Natural killer cell (primary cell): ENCODE measurements at regions not wholly inside any gene's neighbourhood (a gene's known extent, or its start where the extent isn't known, plus 50 kb on each side); places are given as distances from the start of the nearest gene placed in this dataset.

Source experiments
- ATAC-seq, 3 donors: fragments of 150-1000 bp in 2 of 3; fragments of 200-7000 bp in 1 of 3; cut with Tn5 transposase; 1 replicate in 1 of 3; 2 replicates in 2 of 3; pipeline ENCODE4 v1.10.0; 2021; ENCODE audit warnings: mild to moderate bottlenecking in 2 of 3, moderate library complexity in 2 of 3
- DNase-seq, 2 donors: peaks; one replicate each; pipeline versions ENCODE4 v3.0.0 to v3.0.0-alpha.2; 2013 to 2021; ENCODE audit warnings: mixed read lengths in 1 of 2
- H3K27ac ChIP-seq: one replicate; pipeline ENCODE4 v1.5.1; 2013; ENCODE audit warnings: mild to moderate bottlenecking, low read length
- H3K27me3 ChIP-seq: one replicate; pipeline ENCODE4 v1.6.1; 2013; ENCODE audit warnings: low read length; ENCODE audit not compliant: control insufficient read depth, insufficient read depth
- H3K36me3 ChIP-seq: one replicate; pipeline ENCODE4 v1.6.1; 2013; ENCODE audit warnings: low read length; ENCODE audit not compliant: control insufficient read depth, insufficient read depth
- H3K4me1 ChIP-seq: one replicate; pipeline ENCODE4 v1.6.1; 2013; ENCODE audit warnings: low read length; ENCODE audit not compliant: control insufficient read depth, insufficient read depth
- H3K4me3 ChIP-seq: one replicate; pipeline ENCODE4 v1.5.1; 2013; ENCODE audit warnings: low read length
- H3K9me3 ChIP-seq: one replicate; pipeline ENCODE4 v1.6.1; 2013; ENCODE audit warnings: low read length; ENCODE audit not compliant: control insufficient read depth, insufficient read depth
- H3K27ac Mint-ChIP-seq, 2 donors: one replicate each; pipeline ENCODE4 v1.8.0; 2022; ENCODE audit warnings: mild to moderate bottlenecking in 2 of 2, mixed read lengths in 2 of 2, moderate library complexity in 1 of 2
- H3K27me3 Mint-ChIP-seq, 2 donors: one replicate each; pipeline ENCODE4 v1.8.0; 2022; ENCODE audit warnings: low read depth in 2 of 2, mixed read lengths in 2 of 2
- H3K36me3 Mint-ChIP-seq: one replicate; pipeline ENCODE4 v1.8.0; 2022; ENCODE audit warnings: mixed read lengths
- H3K4me1 Mint-ChIP-seq, 2 donors: one replicate each; pipeline ENCODE4 v1.8.0; 2022; ENCODE audit warnings: mixed read lengths in 2 of 2
- H3K4me3 Mint-ChIP-seq: one replicate; pipeline ENCODE4 v1.8.0; 2022; ENCODE audit warnings: mild to moderate bottlenecking, moderate library complexity, mixed read lengths
- H3K9me3 Mint-ChIP-seq, 2 donors: one replicate each; pipeline ENCODE4 v1.8.0; 2022; ENCODE audit warnings: mixed read lengths in 2 of 2
- CTCF ChIP-seq: fragments of 200-600 bp; IDR thresholded peaks from one replicate; pipeline ENCODE4 v1.8.0; 2022; ENCODE audit warnings: antibody characterized with exemption
- WGBS: methylation state at CpG from one replicate; pipeline ENCODE4 v1.1.7; 2013; ENCODE audit warnings: missing lambda C conversion rate; ENCODE audit not compliant: insufficient coverage; 5-methylcytosine and 5-hydroxymethylcytosine counted together
- intact Hi-C: fragments of 100-400 bp; cut with micrococcal nuclease; formaldehyde crosslinking; loops from one replicate; pipeline ENCODE4 v1.14.2; 2022

GRCh38 chr1:87506147-87506546 is 177.5 kb downstream of the LMO4 start:
- H3K36me3 ChIP-seq = no peaks in the 10 kb centered on the region
- no peak for ATAC-seq
- no peak overlapping the region for H3K27ac ChIP-seq
- peaks cover 0 to 3% of the 10 kb centered on the region in 2 donors for H3K27me3 Mint-ChIP-seq
- no peak for DNase-seq
- no peaks in the 10 kb centered on the region for H3K9me3 ChIP-seq
- H3K9me3 Mint-ChIP-seq = no peaks in the 10 kb centered on the region
- H3K27me3 ChIP-seq = no peaks in the 10 kb centered on the region
- H3K4me3 Mint-ChIP-seq = no peak overlapping the region
- intact Hi-C loops = no loop called here
- no peak for TF ChIP-seq CTCF
- H3K4me1 ChIP-seq = no peaks in the 10 kb centered on the region
- 83% methylated on average over 8 of the region's 8 CpGs for WGBS
- no peaks in the 10 kb centered on the region for H3K36me3 Mint-ChIP-seq
- H3K4me1 Mint-ChIP-seq = no peaks in the 10 kb centered on the region
- no peak overlapping the region for H3K4me3 ChIP-seq
- no peak overlapping the region for H3K27ac Mint-ChIP-seq

- DNase-seq = no peak
- no peaks in the 10 kb centered on the region for H3K4me1 ChIP-seq
- Mint-ChIP-seq H3K27me3 (peaks cover 0 to 3% of the 10 kb centered on the region in 2 donors), H3K9me3 (no peaks in the 10 kb centered on the region), H3K36me3 (no peaks in the 10 kb centered on the region), H3K4me3 (no peak overlapping the region), H3K27ac (no peak overlapping the region), H3K4me1 (no peaks in the 10 kb centered on the region)
- no peaks in the 10 kb centered on the region for H3K36me3 ChIP-seq
- TF ChIP-seq CTCF = no peak
- no peaks in the 10 kb centered on the region for H3K27me3 ChIP-seq
- intact Hi-C loops = no loop called here
- no peaks in the 10 kb centered on the region for H3K9me3 ChIP-seq
- no peak overlapping the region for H3K4me3 ChIP-seq
- 80% methylated on average over 1 of the region's 1 CpG for WGBS
- H3K27ac ChIP-seq = no peak overlapping the region
- no peak for ATAC-seq
These were observed 179.6 kb downstream of the LMO4 start for GRCh38 chr1:87508247-87508787.

GRCh38 chr1:87510540-87510939 is 181.9 kb downstream of the LMO4 start:
- H3K9me3 Mint-ChIP-seq = no peaks in the 10 kb centered on the region
- peaks cover 0 to 6% of the 10 kb centered on the region in 2 donors for H3K27me3 Mint-ChIP-seq
- H3K27me3 ChIP-seq = no peaks in the 10 kb centered on the region
- no peaks in the 10 kb centered on the region for H3K4me1 Mint-ChIP-seq
- DNase-seq = no peak
- no peak overlapping the region for H3K27ac ChIP-seq
- no peak overlapping the region for H3K4me3 ChIP-seq
- 94% methylated on average over 2 of the region's 3 CpGs for WGBS
- no peaks in the 10 kb centered on the region for H3K36me3 ChIP-seq
- ATAC-seq = no peak
- no peak for TF ChIP-seq CTCF
- H3K27ac Mint-ChIP-seq = no peak overlapping the region
- no peak overlapping the region for H3K4me3 Mint-ChIP-seq
- no peaks in the 10 kb centered on the region for H3K9me3 ChIP-seq
- H3K36me3 Mint-ChIP-seq = no peaks in the 10 kb centered on the region
- intact Hi-C loops = no loop called here
- H3K4me1 ChIP-seq = no peaks in the 10 kb centered on the region

GRCh38 chr1:87511449-87511848 is 182.8 kb downstream of the LMO4 start:
- no peak for TF ChIP-seq CTCF
- Histone ChIP-seq H3K4me3 (no peak overlapping the region), H3K9me3 (no peaks in the 10 kb centered on the region), H3K27me3 (no peaks in the 10 kb centered on the region), H3K36me3 (no peaks in the 10 kb centered on the region), H3K4me1 (no peaks in the 10 kb centered on the region), H3K27ac (no peak overlapping the region)
- H3K27ac Mint-ChIP-seq = no peak overlapping the region
- no CpG with 5 or more reads among the region's 1 CpG for WGBS
- peaks cover 6% of the 10 kb centered on the region in 2 donors for H3K27me3 Mint-ChIP-seq
- H3K4me1 Mint-ChIP-seq = no peaks in the 10 kb centered on the region
- ATAC-seq (no peak), DNase-seq (no peak)
- no peaks in the 10 kb centered on the region for H3K9me3 Mint-ChIP-seq
- no peak overlapping the region for H3K4me3 Mint-ChIP-seq
- H3K36me3 Mint-ChIP-seq = no peaks in the 10 kb centered on the region
- intact Hi-C loops = no loop called here
